Calu3 (cell line): ENCODE measurements at regions not wholly inside any gene's neighbourhood (a gene's known extent, or its start where the extent isn't known, plus 50 kb on each side); places are given as distances from the start of the nearest gene placed in this dataset.

Source experiments
- BruUV-seq: library from RNA; stranded (reverse); fragments of 400-500 nt; replicated peaks from 2 replicates; lab custom pipeline; 2021; lab: Mats Ljungman, UMichigan
- CTCF ChIA-PET: fragments of 300-600 bp; sonication (Branson Sonifier 250); formaldehyde crosslinking; loops from one replicate; lab custom pipeline; 2022; ENCODE audit warnings: antibody characterized with exemption; lab: Charles Lee
- DNase-seq: peaks from one replicate; pipeline ENCODE4 v3.0.0; 2022
- H3K27ac Mint-ChIP-seq: one replicate; pipeline ENCODE4 v1.8.0; 2022; ENCODE audit warnings: mixed read lengths; ENCODE audit not compliant: unreplicated experiment
- H3K27me3 Mint-ChIP-seq: one replicate; pipeline ENCODE4 v1.8.0; 2022; ENCODE audit warnings: mixed read lengths; ENCODE audit not compliant: unreplicated experiment
- H3K36me3 Mint-ChIP-seq: one replicate; pipeline ENCODE4 v1.8.0; 2022; ENCODE audit warnings: mild to moderate bottlenecking, moderate library complexity, mixed read lengths; ENCODE audit not compliant: insufficient read depth, unreplicated experiment
- H3K4me1 Mint-ChIP-seq: one replicate; pipeline ENCODE4 v1.8.0; 2022; ENCODE audit warnings: mild to moderate bottlenecking, low read depth, mixed read lengths; ENCODE audit not compliant: unreplicated experiment
- H3K4me3 Mint-ChIP-seq: one replicate; pipeline ENCODE4 v1.8.0; 2022; ENCODE audit warnings: mild to moderate bottlenecking, low read depth, moderate library complexity, mixed read lengths; ENCODE audit not compliant: unreplicated experiment
- H3K9me3 Mint-ChIP-seq: one replicate; pipeline ENCODE4 v1.8.0; 2022; ENCODE audit warnings: low read depth, mixed read lengths; ENCODE audit not compliant: unreplicated experiment
- intact Hi-C: fragments of 100-400 bp; cut with micrococcal nuclease; formaldehyde crosslinking; loops from one replicate; pipeline ENCODE4 v1.10.0; 2022; ENCODE audit not compliant: unreplicated experiment
- TF ChIP-seq, protein P1 (sequence below): fragments of 200-600 bp; IDR thresholded peaks from one replicate; pipeline ENCODE4 v1.8.0; 2022; ENCODE audit warnings: antibody characterized with exemption; ENCODE audit not compliant: unreplicated experiment

DNA sequence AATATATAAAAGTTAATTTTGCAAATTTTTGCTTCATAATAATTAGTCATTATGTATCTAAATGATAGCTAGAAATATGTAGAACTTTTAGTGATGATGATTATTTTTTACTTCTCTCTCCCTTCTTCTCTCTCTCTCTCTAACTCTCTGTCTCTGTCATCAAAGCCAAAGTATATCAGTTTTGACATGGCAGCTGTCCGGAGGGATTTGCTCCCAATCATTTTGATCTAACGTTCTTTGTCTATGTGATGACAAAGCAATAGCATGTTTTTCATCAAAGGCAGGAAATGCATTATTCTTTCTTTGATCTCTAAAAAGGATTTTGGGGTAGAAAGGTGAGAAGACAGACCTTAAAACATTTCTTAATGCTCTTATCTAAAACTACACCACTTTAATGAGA is 402.1 kb downstream of the PDGFC start:
- H3K36me3 Mint-ChIP-seq, result no peaks in the 10 kb centered on the region
- CTCF ChIA-PET, result no interaction called here
- H3K27me3 Mint-ChIP-seq, result no peaks in the 10 kb centered on the region
- no peak overlapping the region for H3K27ac Mint-ChIP-seq
- no peak for DNase-seq
- no TSS peak for BruUV-seq
- intact Hi-C loops, result no loop called here
- H3K4me1 Mint-ChIP-seq, result peaks cover 9% of the 10 kb centered on the region
- TF ChIP-seq, protein P1, sequence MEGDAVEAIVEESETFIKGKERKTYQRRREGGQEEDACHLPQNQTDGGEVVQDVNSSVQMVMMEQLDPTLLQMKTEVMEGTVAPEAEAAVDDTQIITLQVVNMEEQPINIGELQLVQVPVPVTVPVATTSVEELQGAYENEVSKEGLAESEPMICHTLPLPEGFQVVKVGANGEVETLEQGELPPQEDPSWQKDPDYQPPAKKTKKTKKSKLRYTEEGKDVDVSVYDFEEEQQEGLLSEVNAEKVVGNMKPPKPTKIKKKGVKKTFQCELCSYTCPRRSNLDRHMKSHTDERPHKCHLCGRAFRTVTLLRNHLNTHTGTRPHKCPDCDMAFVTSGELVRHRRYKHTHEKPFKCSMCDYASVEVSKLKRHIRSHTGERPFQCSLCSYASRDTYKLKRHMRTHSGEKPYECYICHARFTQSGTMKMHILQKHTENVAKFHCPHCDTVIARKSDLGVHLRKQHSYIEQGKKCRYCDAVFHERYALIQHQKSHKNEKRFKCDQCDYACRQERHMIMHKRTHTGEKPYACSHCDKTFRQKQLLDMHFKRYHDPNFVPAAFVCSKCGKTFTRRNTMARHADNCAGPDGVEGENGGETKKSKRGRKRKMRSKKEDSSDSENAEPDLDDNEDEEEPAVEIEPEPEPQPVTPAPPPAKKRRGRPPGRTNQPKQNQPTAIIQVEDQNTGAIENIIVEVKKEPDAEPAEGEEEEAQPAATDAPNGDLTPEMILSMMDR, result no peak
- H3K9me3 Mint-ChIP-seq, result no peaks in the 10 kb centered on the region
- no peak overlapping the region for H3K4me3 Mint-ChIP-seq

- Mint-ChIP-seq H3K27ac (no peak overlapping the region), H3K36me3 (no peaks in the 10 kb centered on the region), H3K4me1 (peaks cover 9% of the 10 kb centered on the region), H3K4me3 (no peak overlapping the region), H3K27me3 (no peaks in the 10 kb centered on the region), H3K9me3 (no peaks in the 10 kb centered on the region)
- CTCF ChIA-PET, result interaction anchor here (0.6 kb wide), 1 partner anchor 241 kb away, joined by 3 read pairs; no protein-coding TSS in a partner anchor
- intact Hi-C loops, result no loop called here
- TF ChIP-seq, protein P1, result no peak
- BruUV-seq, result no TSS peak
- no peak for DNase-seq
Measured at GRCh38 chr4:156568484-156568883, 403.1 kb downstream of the PDGFC start.

GRCh38 chr4:156568041-156568440 is 403.6 kb downstream of the PDGFC start:
- BruUV-seq, result no TSS peak
- no peaks in the 10 kb centered on the region for H3K36me3 Mint-ChIP-seq
- intact Hi-C loops, result no loop called here
- H3K27ac Mint-ChIP-seq, result no peak overlapping the region
- CTCF ChIA-PET, result no interaction called here
- H3K27me3 Mint-ChIP-seq, result no peaks in the 10 kb centered on the region
- no peak overlapping the region for H3K4me3 Mint-ChIP-seq
- TF ChIP-seq, protein P1, result no peak
- H3K9me3 Mint-ChIP-seq, result no peaks in the 10 kb centered on the region
- H3K4me1 Mint-ChIP-seq, result peaks cover 9% of the 10 kb centered on the region
- no peak for DNase-seq

- no peak overlapping the region for H3K27ac Mint-ChIP-seq
Measured at GRCh38 chr4:156560701-156561100, 410.9 kb downstream of the PDGFC start.

More at GRCh38 chr4:156560701-156561100, 410.9 kb downstream of the PDGFC start:
- Mint-ChIP-seq H3K4me3 (no peak overlapping the region), H3K9me3 (no peaks in the 10 kb centered on the region), H3K4me1 (peaks cover 23% of the 10 kb centered on the region), H3K27me3 (no peaks in the 10 kb centered on the region), H3K36me3 (no peaks in the 10 kb centered on the region)
- TF ChIP-seq, protein P1, result no peak
- intact Hi-C loops, result no loop called here
- no TSS peak for BruUV-seq
- no peak for DNase-seq
- CTCF ChIA-PET, result no interaction called here
